A549 (cell line): ENCODE measurements at regions not wholly inside any gene's neighbourhood (a gene's known extent, or its start where the extent isn't known, plus 50 kb on each side); places are given as distances from the start of the nearest gene placed in this dataset.

Experiments used
- BHLHE40 ChIP-seq: IDR thresholded peaks from 2 replicates; pipeline ENCODE4 v1.6.1; 2012; ENCODE audit warnings: low read depth, low read length, inconsistent platforms
- CTCF ChIP-seq: fragments of >200 bp; sonication (Bioruptor Twin); formaldehyde crosslinking; IDR thresholded peaks from 3 replicates; pipeline ENCODE4 v1.5.1; 2016
- HDAC2 ChIP-seq: fragments of 200-600 bp; sonication (generic); IDR thresholded peaks from 2 replicates; pipeline ENCODE4 v1.6.1; 2016
- MYC ChIP-seq: IDR thresholded peaks from 2 replicates; pipeline ENCODE4 v1.6.1; 2012; ENCODE audit warnings: mild to moderate bottlenecking, inconsistent platforms, low read length, improper control_type of control experiment, borderline replicate concordance

GRCh38 chr2:111239581-111240249 lies 119.0 kb downstream of the BCL2L11 start:
- TF ChIP-seq HDAC2: no peak
- no peak for TF ChIP-seq MYC
- TF ChIP-seq CTCF: no peak
- TF ChIP-seq BHLHE40: no peak
